Endothelial cell of umbilical vein (primary cell): ENCODE measurements at regions not wholly inside any gene's neighbourhood (a gene's known extent, or its start where the extent isn't known, plus 50 kb on each side); places are given as distances from the start of the nearest gene placed in this dataset.

Source experiments
- BruUV-seq: library from RNA; stranded (reverse); fragments of 400-500 nt; replicated peaks from 2 replicates; lab custom pipeline; 2021; lab: Mats Ljungman, UMichigan
- CTCF ChIA-PET: fragments of 300-600, 350-600 bp; sonication (Branson Sonifier 250); formaldehyde crosslinking; loops from one replicate; lab custom pipeline; 2021; ENCODE audit warnings: antibody characterized with exemption, inconsistent platforms; lab: Charles Lee
- POLR2A ChIA-PET: fragments of 300-600, 350-600 bp; sonication (Branson Sonifier 250); formaldehyde crosslinking; loops from one replicate; lab custom pipeline; 2021; ENCODE audit warnings: antibody characterized with exemption, inconsistent platforms; lab: Charles Lee
- DNase-seq: peaks from one replicate; pipeline ENCODE4 v3.0.0-alpha.2; 2011; ENCODE audit warnings: low read depth, low spot score
- FAIRE-seq: peaks from 2 replicates; lab custom pipeline; 2011; peaks lifted over from hg19 to GRCh38; lab: Jason Lieb, UNC
- H2AFZ ChIP-seq: 2 replicates; pipeline ENCODE4 v1.6.0; 2012; ENCODE audit warnings: low read depth, low read length, control low read depth, inconsistent platforms
- H3K27ac ChIP-seq: 2 replicates; pipeline ENCODE4 v1.5.1; 2011; ENCODE audit warnings: low read depth, mild to moderate bottlenecking, control low read depth, low read length, moderate library complexity; ENCODE audit not compliant: insufficient read depth
- H3K27me3 ChIP-seq, 2 experiments: 2 replicates each; pipeline versions ENCODE4 v1.6.0 to v1.6.1; 2011; ENCODE audit warnings: low read length in 2 of 2, mixed read lengths in 1 of 2; ENCODE audit not compliant: control insufficient read depth in 2 of 2, insufficient read depth in 2 of 2
- H3K36me3 ChIP-seq, 2 experiments: 2 replicates in 1 of 2; 3 replicates in 1 of 2; pipeline ENCODE4 v1.5.1; 2011; ENCODE audit warnings: low read length in 2 of 2, mild to moderate bottlenecking in 1 of 2, moderate library complexity in 1 of 2; ENCODE audit not compliant: control insufficient read depth in 2 of 2, insufficient read depth in 2 of 2; ENCODE audit errors: extremely low read depth in 1 of 2
- H3K4me1 ChIP-seq: 3 replicates; pipeline ENCODE4 v1.5.1; 2011; ENCODE audit warnings: mild to moderate bottlenecking, low read length; ENCODE audit not compliant: control insufficient read depth, insufficient read depth; ENCODE audit errors: extremely low read depth
- H3K4me2 ChIP-seq: 2 replicates; pipeline ENCODE4 v1.6.1; 2011; ENCODE audit warnings: low read length, control low read depth, mixed read lengths; ENCODE audit not compliant: insufficient read depth
- H3K4me3 ChIP-seq, 3 experiments: fragments of 200-600 bp in 1 of 3; sonication (generic), shearing (Covaris generic) in 1 of 3; replicated peaks in 1 of 3; 2 replicates each; pipeline ENCODE4 v1.5.1; 2011 to 2016; ENCODE audit warnings: control low read depth in 3 of 3, low read length in 3 of 3, mild to moderate bottlenecking in 2 of 3, inconsistent platforms in 1 of 3, low read depth in 1 of 3, moderate library complexity in 1 of 3; ENCODE audit not compliant: insufficient read depth in 1 of 3
- H3K79me2 ChIP-seq: 2 replicates; pipeline ENCODE4 v1.6.0; 2012; ENCODE audit warnings: low read length, inconsistent platforms; ENCODE audit not compliant: control insufficient read depth, insufficient read depth
- H3K9ac ChIP-seq: replicated peaks from 2 replicates; pipeline ENCODE3; 2011; ENCODE audit warnings: low read length, control low read depth; ENCODE audit not compliant: insufficient read depth; ENCODE audit errors: extremely low read depth
- H3K9me1 ChIP-seq: replicated peaks from 3 replicates; pipeline ENCODE4 v1.6.0; 2011; ENCODE audit warnings: mild to moderate bottlenecking, low read length; ENCODE audit not compliant: control insufficient read depth, insufficient read depth; ENCODE audit errors: extremely low read depth
- H3K9me3 ChIP-seq: replicated peaks from 2 replicates; pipeline ENCODE4 v1.5.1; 2012; ENCODE audit warnings: low read length, inconsistent platforms; ENCODE audit not compliant: control insufficient read depth, insufficient read depth
- H4K20me1 ChIP-seq: replicated peaks from 2 replicates; pipeline ENCODE3; 2011; ENCODE audit warnings: mild to moderate bottlenecking, low read length; ENCODE audit not compliant: control insufficient read depth, insufficient read depth; ENCODE audit errors: extremely low read depth
- EZH2 ChIP-seq: IDR thresholded peaks from 2 replicates; pipeline ENCODE4 v1.6.1; 2012; ENCODE audit warnings: borderline replicate concordance, low read depth, mild to moderate bottlenecking, moderate library complexity, low read length, inconsistent platforms; ENCODE audit not compliant: severe bottlenecking
- FOS ChIP-seq: IDR thresholded peaks from 2 replicates; pipeline ENCODE4 v1.6.1; 2011; ENCODE audit warnings: mild to moderate bottlenecking, low read length, moderate library complexity, borderline replicate concordance; ENCODE audit not compliant: insufficient read depth
- GATA2 ChIP-seq: IDR thresholded peaks from 2 replicates; pipeline ENCODE4 v1.7.0; 2011; ENCODE audit warnings: low read depth, mild to moderate bottlenecking, moderate library complexity, mixed read lengths, low read length; ENCODE audit not compliant: insufficient read length, insufficient read depth
- JUN ChIP-seq: IDR thresholded peaks from 2 replicates; pipeline ENCODE4 v1.6.1; 2011; ENCODE audit warnings: borderline replicate concordance, low read depth; ENCODE audit not compliant: insufficient read length, insufficient read depth
- MAX ChIP-seq: IDR thresholded peaks from 2 replicates; pipeline ENCODE4 v1.6.1; 2011; ENCODE audit not compliant: insufficient read depth, insufficient read length
- MYC ChIP-seq: IDR thresholded peaks from one replicate; pipeline ENCODE4 v1.6.1; 2011; ENCODE audit warnings: mild to moderate bottlenecking, low read depth, low read length
- POLR2A ChIP-seq: IDR thresholded peaks from 2 replicates; pipeline ENCODE4 v1.6.1; 2012; ENCODE audit warnings: low read depth, mild to moderate bottlenecking, control low read depth, low read length
- POLR2AphosphoS5 ChIP-seq: IDR thresholded peaks from 2 replicates; pipeline ENCODE4 v1.6.1; 2012; ENCODE audit warnings: low read depth, mild to moderate bottlenecking, control low read depth, low read length, moderate library complexity; ENCODE audit not compliant: insufficient read depth
- dilution Hi-C: fragments of 300-500 bp; cut with MboI; formaldehyde crosslinking; loops from one replicate; pipeline ENCODE4 v1.15.0; 2019; ENCODE audit warnings: low sequenced_read_pairs; ENCODE audit not compliant: extremely low pct_ligation_motif_present
- intact Hi-C: fragments of 100-400 bp; cut with micrococcal nuclease; formaldehyde crosslinking; loops from one replicate; pipeline ENCODE4 v1.10.0; 2022
- TF ChIP-seq, protein P1 (sequence below), 2 donors: IDR thresholded peaks; 1 replicate in 1 of 2; 2 replicates in 1 of 2; pipeline ENCODE4 v1.5.1; 2011; ENCODE audit warnings: low read length in 2 of 2, mild to moderate bottlenecking in 2 of 2, moderate library complexity in 2 of 2, control low read depth in 1 of 2, inconsistent platforms in 1 of 2, low read depth in 1 of 2; ENCODE audit not compliant: insufficient read depth in 1 of 2; ENCODE audit errors: extremely low read depth in 1 of 2

DNA sequence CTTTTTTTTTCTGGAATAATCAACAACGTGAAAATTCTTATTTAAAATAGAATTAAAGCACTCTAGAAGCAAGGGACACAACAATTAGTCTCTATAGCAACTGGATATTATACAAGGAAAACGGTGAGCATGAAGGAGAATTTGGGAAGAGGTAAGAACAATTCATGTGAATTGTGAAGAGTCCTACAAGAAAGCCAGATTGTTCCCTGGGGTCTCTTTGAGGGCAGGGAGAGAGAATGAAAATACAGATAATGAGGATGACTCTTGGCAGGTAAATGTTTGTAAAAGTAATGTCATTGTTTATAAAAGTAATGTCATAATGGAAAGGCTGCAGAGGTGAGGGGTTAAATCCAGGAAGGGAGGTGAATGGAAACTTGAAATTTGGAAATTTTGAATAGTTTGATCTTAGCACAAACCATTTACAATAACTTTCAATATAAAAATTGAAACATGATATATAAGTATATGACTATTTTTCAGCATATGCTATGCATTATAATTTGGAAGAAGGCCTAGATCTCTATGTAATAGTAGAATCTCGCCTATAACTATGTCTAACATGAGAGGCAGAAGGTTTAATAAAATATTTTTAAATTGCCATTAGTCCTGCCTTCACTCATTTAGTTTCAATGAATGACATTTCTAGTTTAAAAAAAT lies 378.8 kb upstream of the DCN start:
- TF ChIP-seq POLR2AphosphoS5, result no peak
- no peak for TF ChIP-seq MAX
- TF ChIP-seq, protein P1, sequence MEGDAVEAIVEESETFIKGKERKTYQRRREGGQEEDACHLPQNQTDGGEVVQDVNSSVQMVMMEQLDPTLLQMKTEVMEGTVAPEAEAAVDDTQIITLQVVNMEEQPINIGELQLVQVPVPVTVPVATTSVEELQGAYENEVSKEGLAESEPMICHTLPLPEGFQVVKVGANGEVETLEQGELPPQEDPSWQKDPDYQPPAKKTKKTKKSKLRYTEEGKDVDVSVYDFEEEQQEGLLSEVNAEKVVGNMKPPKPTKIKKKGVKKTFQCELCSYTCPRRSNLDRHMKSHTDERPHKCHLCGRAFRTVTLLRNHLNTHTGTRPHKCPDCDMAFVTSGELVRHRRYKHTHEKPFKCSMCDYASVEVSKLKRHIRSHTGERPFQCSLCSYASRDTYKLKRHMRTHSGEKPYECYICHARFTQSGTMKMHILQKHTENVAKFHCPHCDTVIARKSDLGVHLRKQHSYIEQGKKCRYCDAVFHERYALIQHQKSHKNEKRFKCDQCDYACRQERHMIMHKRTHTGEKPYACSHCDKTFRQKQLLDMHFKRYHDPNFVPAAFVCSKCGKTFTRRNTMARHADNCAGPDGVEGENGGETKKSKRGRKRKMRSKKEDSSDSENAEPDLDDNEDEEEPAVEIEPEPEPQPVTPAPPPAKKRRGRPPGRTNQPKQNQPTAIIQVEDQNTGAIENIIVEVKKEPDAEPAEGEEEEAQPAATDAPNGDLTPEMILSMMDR (IDR thresholded peaks at IDR 0.05; ENCODE audit: extremely low read depth in 1 of 2, insufficient read depth in 1 of 2, low read depth in 1 of 2, low read length in 2 of 2), result no peak
- no peak for TF ChIP-seq MYC
- no peak for TF ChIP-seq JUN
- TF ChIP-seq GATA2, result no peak
- TF ChIP-seq POLR2A, result no peak
- TF ChIP-seq FOS, result no peak
- no peak for TF ChIP-seq EZH2
- FAIRE-seq (no peak), DNase-seq (no peak)
- Histone ChIP-seq H3K4me3 (no peak overlapping the region), H3K9me3 (no peaks in the 10 kb centered on the region), H4K20me1 (no peaks in the 10 kb centered on the region), H3K4me1 (no peaks in the 10 kb centered on the region), H3K27me3 (no peaks in the 10 kb centered on the region), H3K9me1 (no peaks in the 10 kb centered on the region), H3K4me2 (no peak overlapping the region), H3K79me2 (no peaks in the 10 kb centered on the region), H3K27ac (no peak overlapping the region), H2AFZ (no peak overlapping the region), H3K36me3 (no peaks in the 10 kb centered on the region), H3K9ac (no peak overlapping the region)
- intact Hi-C loops (no loop called here), dilution Hi-C loops (no loop called here)
- POLR2A ChIA-PET, result interaction anchor here (0.6 kb wide), 1 partner anchor 25 kb away, joined by 4 read pairs; no protein-coding TSS in a partner anchor
- no TSS peak for BruUV-seq
- CTCF ChIA-PET, result interaction anchor here (0.8 to 1.0 kb wide), 4 partner anchors 12 to 179 kb away, joined by 3 to 4 read pairs (median 3); no protein-coding TSS in a partner anchor
